ENCODE measurements at regions not wholly inside any gene's neighbourhood (a gene's known extent, or its start where the extent isn't known, plus 50 kb on each side); places are given as distances from the start of the nearest gene placed in this dataset.

GRCh38 chr20:11128220-11128718, 454.5 kb upstream of the JAG1 start:
- Histone ChIP-seq H4K20me1 (replicated peaks in 1 of 2; ENCODE audit: control insufficient read depth in 1 of 2, insufficient read depth in 2 of 2, low read length in 2 of 2) (no peaks in the 10 kb centered on the region), H3K79me1 (ENCODE audit: low read depth, low read length) (no peaks in the 10 kb centered on the region)
- POLR2A ChIA-PET (ENCODE audit: partially characterized antibody) = no interaction called here
- TF ChIP-seq JUN (IDR thresholded peaks at IDR 0.05; ENCODE audit: low read depth, low read length) (no peak), SIX5 (IDR thresholded peaks at IDR 0.05; ENCODE audit: low read depth, low read length) (no peak), TAF1 (IDR thresholded peaks at IDR 0.05; ENCODE audit: low read depth, low read length) (no peak), BACH1 (IDR thresholded peaks at IDR 0.05; ENCODE audit: low read length) (no peak), CHD2 (IDR thresholded peaks at IDR 0.05; ENCODE audit: low read length) (no peak), ASH2L (IDR thresholded peaks at IDR 0.05; ENCODE audit: low read length) (no peak), NANOG (IDR thresholded peaks at IDR 0.05; ENCODE audit: insufficient read depth, low read depth, low read length, poor library complexity, severe bottlenecking) (no peak), CTCF (IDR thresholded peaks at IDR 0.05; ENCODE audit: control extremely low read depth in 1 of 3, insufficient read depth in 1 of 3, low read depth in 1 of 3, low read length in 3 of 3) (no peak), POLR2A (IDR thresholded peaks at IDR 0.05; ENCODE audit: control extremely low read depth in 1 of 2, low read depth in 2 of 2, low read length in 2 of 2) (no peak), SP2 (IDR thresholded peaks at IDR 0.05; ENCODE audit: low read length) (no peak), RFX5 (IDR thresholded peaks at IDR 0.05; ENCODE audit: borderline replicate concordance, low read depth, low read length) (no peak), CEBPB (IDR thresholded peaks at IDR 0.05; ENCODE audit: low read depth, low read length) (no peak), GABPA (IDR thresholded peaks at IDR 0.05; ENCODE audit: borderline replicate concordance, insufficient read depth, low read length) (no peak), CREB1 (IDR thresholded peaks at IDR 0.05) (no peak)

More at GRCh38 chr20:11128220-11128718, 454.5 kb upstream of the JAG1 start:
- Histone ChIP-seq H2BK20ac (ENCODE audit: low read length) (no peak overlapping the region), H3K9ac (replicated peaks in 1 of 4; ENCODE audit: extremely low read depth in 1 of 4, low read depth in 3 of 4, low read length in 3 of 4) (no peak overlapping the region), H2BK120ac (replicated peaks; ENCODE audit: low read depth, low read length) (no peak overlapping the region), H3K9me3 (ENCODE audit: insufficient read depth in 2 of 2, low read depth in 1 of 2, low read length in 1 of 2) (no peaks in the 10 kb centered on the region), H3K23me2 (ENCODE audit: low read depth, low read length) (no peaks in the 10 kb centered on the region; the same call in 1 of the 2 replicates), H4K91ac (replicated peaks; ENCODE audit: insufficient read length, low read length) (no peak overlapping the region), H2AK5ac (ENCODE audit: low read depth, low read length) (no peak overlapping the region), H3K27me3 (replicated peaks in 1 of 4; ENCODE audit: control insufficient read depth in 3 of 4, extremely low read depth in 1 of 4, insufficient read depth in 3 of 4, low read length in 3 of 4) (no peaks in the 10 kb centered on the region), H3K23ac (ENCODE audit: insufficient read length) (no peak overlapping the region), H2BK5ac (ENCODE audit: low read depth, low read length) (no peak overlapping the region), H2BK15ac (ENCODE audit: low read length) (no peak overlapping the region), H3K4ac (replicated peaks; ENCODE audit: insufficient read length, low read depth, low read length) (no peak overlapping the region), H3K36me3 (ENCODE audit: control insufficient read depth in 2 of 4, insufficient read depth in 4 of 4, low read length in 3 of 4) (no peaks in the 10 kb centered on the region), H3K4me3 (ENCODE audit: extremely low read depth in 1 of 4, insufficient read depth in 2 of 4, low read depth in 3 of 4, low read length in 4 of 4) (no peak overlapping the region), H2AFZ (ENCODE audit: low read length) (no peak overlapping the region), H3K27ac (ENCODE audit: low read depth, low read length) (no peak overlapping the region), H3K4me2 (ENCODE audit: insufficient read depth in 1 of 2, low read depth in 2 of 2, low read length in 2 of 2) (no peak overlapping the region), H3K14ac (ENCODE audit: insufficient read length) (no peak overlapping the region), H3K79me2 (ENCODE audit: control insufficient read depth in 1 of 2, insufficient read depth in 2 of 2, low read length in 2 of 2) (no peaks in the 10 kb centered on the region), H4K5ac (ENCODE audit: insufficient read length, low read depth, low read length) (no peak overlapping the region), H3K4me1 (replicated peaks in 1 of 4; ENCODE audit: control insufficient read depth in 3 of 4, insufficient read depth in 4 of 4, low read length in 3 of 4) (no peaks in the 10 kb centered on the region), H2BK12ac (ENCODE audit: low read depth, low read length) (no peak overlapping the region), H3K18ac (ENCODE audit: extremely low read depth, low read length) (no peak overlapping the region), H3K56ac (replicated peaks; ENCODE audit: insufficient read length, low read depth, low read length) (no peak overlapping the region), H4K8ac (ENCODE audit: extremely low read depth, insufficient read depth, low read length) (no peak overlapping the region)
- 95% methylated on average over 3 of the region's 3 CpGs; no CpG with 5 or more reads in 1 of the 2 experiments for WGBS, 2 experiments (ENCODE audit: extremely low coverage in 1 of 2, insufficient coverage in 1 of 2, insufficient read length in 1 of 2, insufficient replicate concordance in 2 of 2, low coverage in 1 of 2, low lambda C conversion rate in 2 of 2, missing lambda C conversion rate in 1 of 2)
- CTCF ChIA-PET (ENCODE audit: partially characterized antibody) = no interaction called here
- DNase-seq (ENCODE audit: low read depth in 1 of 2, low spot score in 2 of 2) = no peak
- FAIRE-seq = no peak

All from H1 (cell line).